Activated CD8-positive, alpha-beta T cell treated with anti-CD3 and anti-CD28 coated beads for 36 hours (primary cell): ENCODE measurements at regions not wholly inside any gene's neighbourhood (a gene's known extent, or its start where the extent isn't known, plus 50 kb on each side); places are given as distances from the start of the nearest gene placed in this dataset.

ENCODE experiments used
- ATAC-seq: fragments of 200-7000 bp; cut with Tn5 transposase; one replicate; pipeline ENCODE4 v1.10.0; 2021; ENCODE audit warnings: mild to moderate bottlenecking, moderate library complexity
- CTCF ChIA-PET: fragments of 350-600 bp; sonication (Branson Sonifier 250); formaldehyde crosslinking; loops from one replicate; lab custom pipeline; 2021; ENCODE audit warnings: antibody characterized with exemption; lab: Charles Lee
- POLR2A ChIA-PET: fragments of 350-600 bp; sonication (Branson Sonifier 250); formaldehyde crosslinking; loops from one replicate; lab custom pipeline; 2021; ENCODE audit warnings: antibody characterized with exemption; lab: Charles Lee
- DNase-seq: peaks from one replicate; pipeline ENCODE4 v3.0.0-alpha.2; 2020
- H3K27ac Mint-ChIP-seq: one replicate; pipeline ENCODE4 v1.8.0; 2021; ENCODE audit warnings: mild to moderate bottlenecking, mixed read lengths
- H3K27me3 Mint-ChIP-seq: one replicate; pipeline ENCODE4 v1.8.0; 2021; ENCODE audit warnings: mixed read lengths
- H3K36me3 Mint-ChIP-seq: one replicate; pipeline ENCODE4 v1.8.0; 2021; ENCODE audit warnings: low read depth, mixed read lengths
- H3K4me1 Mint-ChIP-seq: one replicate; pipeline ENCODE4 v1.8.0; 2021; ENCODE audit warnings: low read depth, mixed read lengths
- H3K4me3 Mint-ChIP-seq: one replicate; pipeline ENCODE4 v1.8.0; 2021; ENCODE audit warnings: mild to moderate bottlenecking, moderate library complexity, mixed read lengths
- H3K9me3 Mint-ChIP-seq: one replicate; pipeline ENCODE4 v1.8.0; 2021; ENCODE audit warnings: mixed read lengths
- CTCF ChIP-seq: fragments of 200-600 bp; IDR thresholded peaks from one replicate; pipeline ENCODE4 v1.8.0; 2022; ENCODE audit warnings: antibody characterized with exemption, mild to moderate bottlenecking
- intact Hi-C: fragments of 100-400 bp; cut with micrococcal nuclease; formaldehyde crosslinking; loops from one replicate; pipeline ENCODE4 v1.10.0; 2022

GRCh38 chr3:21989341-21990042 lies 238.5 kb upstream of the ZNF385D start:
- H3K4me3 Mint-ChIP-seq = no peak overlapping the region
- CTCF ChIA-PET = no interaction called here

GRCh38 chr3:21991061-21991460 lies 240.1 kb upstream of the ZNF385D start:
- Mint-ChIP-seq H3K4me1 (no peaks in the 10 kb centered on the region), H3K27me3 (no peaks in the 10 kb centered on the region), H3K9me3 (no peaks in the 10 kb centered on the region), H3K27ac (no peak overlapping the region), H3K36me3 (no peaks in the 10 kb centered on the region), H3K4me3 (no peak overlapping the region)
- no peak for ATAC-seq
- ChIA-PET POLR2A (no interaction called here), CTCF (no interaction called here)
- no peak for TF ChIP-seq CTCF
- intact Hi-C loops = no loop called here
- no peak for DNase-seq

More at GRCh38 chr3:21989341-21990042, 238.5 kb upstream of the ZNF385D start:
- TF ChIP-seq CTCF = no peak
- Mint-ChIP-seq H3K36me3 (no peaks in the 10 kb centered on the region), H3K4me1 (no peaks in the 10 kb centered on the region), H3K9me3 (no peaks in the 10 kb centered on the region), H3K27me3 (no peaks in the 10 kb centered on the region), H3K27ac (no peak overlapping the region)
- intact Hi-C loops = no loop called here
- DNase-seq (no peak), ATAC-seq (no peak)
- POLR2A ChIA-PET = no interaction called here

- ATAC-seq = no peak
- Mint-ChIP-seq H3K27ac (no peak overlapping the region), H3K27me3 (no peaks in the 10 kb centered on the region), H3K4me3 (no peak overlapping the region), H3K9me3 (no peaks in the 10 kb centered on the region), H3K4me1 (no peaks in the 10 kb centered on the region), H3K36me3 (no peaks in the 10 kb centered on the region)
- ChIA-PET POLR2A (no interaction called here), CTCF (no interaction called here)
- no peak for DNase-seq
- intact Hi-C loops = no loop called here
- no peak for TF ChIP-seq CTCF
These were observed 244.1 kb upstream of the ZNF385D start for GRCh38 chr3:21995079-21995607.

DNA sequence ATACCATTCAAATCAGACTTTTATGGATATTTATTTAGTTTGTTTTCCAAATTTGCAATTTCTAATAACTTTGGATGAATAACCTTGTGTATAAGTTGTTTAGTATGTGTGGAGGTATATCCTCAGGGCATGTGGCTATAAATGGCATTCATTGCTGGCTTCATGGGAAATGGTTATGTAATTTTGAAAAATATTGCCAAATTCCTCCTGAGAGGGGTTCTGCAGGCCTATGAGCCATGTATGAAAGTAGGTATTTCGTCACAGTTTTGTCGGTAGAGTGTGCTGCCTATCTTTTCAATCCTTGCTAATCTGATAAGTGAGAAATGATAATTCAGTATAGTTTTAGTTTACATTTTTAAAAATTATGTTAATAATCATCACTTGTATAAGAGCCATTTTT lies 256.4 kb upstream of the ZNF385D start:
- no peaks in the 10 kb centered on the region for H3K9me3 Mint-ChIP-seq
- no peak for TF ChIP-seq CTCF

GRCh38 chr3:22010997-22011396 lies 260.0 kb upstream of the ZNF385D start:
- intact Hi-C loops = no loop called here
- H3K9me3 Mint-ChIP-seq = peaks cover 2% of the 10 kb centered on the region
- POLR2A ChIA-PET = no interaction called here
- H3K27ac Mint-ChIP-seq = no peak overlapping the region
- H3K4me3 Mint-ChIP-seq = no peak overlapping the region
- H3K36me3 Mint-ChIP-seq = no peaks in the 10 kb centered on the region
- TF ChIP-seq CTCF = no peak
- no peak for DNase-seq
- ATAC-seq = no peak
- no peaks in the 10 kb centered on the region for H3K27me3 Mint-ChIP-seq
- CTCF ChIA-PET = no interaction called here
- H3K4me1 Mint-ChIP-seq = no peaks in the 10 kb centered on the region

More for the DNA sequence above, 256.4 kb upstream of the ZNF385D start:
- POLR2A ChIA-PET = no interaction called here
- no peaks in the 10 kb centered on the region for H3K27me3 Mint-ChIP-seq
- no peaks in the 10 kb centered on the region for H3K36me3 Mint-ChIP-seq
- no peak overlapping the region for H3K27ac Mint-ChIP-seq
- DNase-seq (no peak), ATAC-seq (no peak)
- H3K4me3 Mint-ChIP-seq = no peak overlapping the region
- intact Hi-C loops = no loop called here
- CTCF ChIA-PET = no interaction called here
- no peaks in the 10 kb centered on the region for H3K4me1 Mint-ChIP-seq
